ENCODE measurements at regions not wholly inside any gene's neighbourhood (a gene's known extent, or its start where the extent isn't known, plus 50 kb on each side); places are given as distances from the start of the nearest gene placed in this dataset.

- TF ChIP-seq EP300 (IDR thresholded peaks at IDR 0.05; ENCODE audit: borderline replicate concordance) = no peak
- no peak for TF ChIP-seq CREB1 (IDR thresholded peaks at IDR 0.05; ENCODE audit: low read depth)
- TF ChIP-seq NFIC (IDR thresholded peaks at IDR 0.05) = no peak
- no peak for TF ChIP-seq REST (IDR thresholded peaks at IDR 0.05; ENCODE audit: low read depth)
- TF ChIP-seq TEAD4 (IDR thresholded peaks at IDR 0.05) = no peak
- TF ChIP-seq FOXM1 (IDR thresholded peaks at IDR 0.05; ENCODE audit: borderline replicate concordance, low read depth) = no peak
- no peak for TF ChIP-seq MAX (IDR thresholded peaks at IDR 0.05)
- TF ChIP-seq ZBTB7A (IDR thresholded peaks at IDR 0.05; ENCODE audit: low read depth) = no peak
- TF ChIP-seq RAD21 (IDR thresholded peaks at IDR 0.05; ENCODE audit: low read depth) = no peak
- no peak for TF ChIP-seq USF1 (IDR thresholded peaks at IDR 0.05)
- TF ChIP-seq EGR1 (IDR thresholded peaks at IDR 0.05) = no peak
- no peak for TF ChIP-seq TCF12 (IDR thresholded peaks at IDR 0.05; ENCODE audit: low read depth)
- no peak for TF ChIP-seq CEBPB (IDR thresholded peaks at IDR 0.05)
These were observed 1515.2 kb downstream of the PLA2G4A start for GRCh38 chr1:188343914-188344313.
